ENCODE measurements at regions not wholly inside any gene's neighbourhood (a gene's known extent, or its start where the extent isn't known, plus 50 kb on each side); places are given as distances from the start of the nearest gene placed in this dataset.
"Not testable (repeated sequence)": the region's sequence is repeated elsewhere in the genome, so short reads cannot be mapped to it uniquely, and the experiment has no call there.

DNA sequence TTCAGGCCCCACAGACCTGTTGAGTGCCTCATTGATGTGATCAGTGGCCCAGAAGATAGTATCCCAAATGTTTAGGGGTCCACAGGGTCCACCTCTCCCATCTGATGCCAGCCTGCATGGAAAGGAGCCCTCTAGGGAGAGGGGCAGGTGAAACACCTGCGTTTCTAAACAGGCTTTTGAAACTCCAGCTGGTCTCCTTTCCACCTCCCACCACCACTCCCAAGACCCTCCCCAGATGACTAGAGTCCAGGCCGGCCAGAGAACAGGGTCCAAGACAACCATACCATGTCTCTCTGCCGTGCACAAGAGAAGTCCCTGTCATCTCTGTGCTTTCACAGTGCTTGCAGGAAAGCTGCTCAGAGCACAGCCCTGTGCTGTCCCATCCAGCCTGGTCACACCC is 105.0 kb upstream of the NANOS1 start:
- Mint-ChIP-seq H3K4me3 (no peak overlapping the region), H3K27ac (no peak overlapping the region), H3K27me3 (peaks cover 15% of the 10 kb centered on the region), H3K9me3 (peaks cover 3% of the 10 kb centered on the region), H3K36me3 (ENCODE audit: low read depth) (no peaks in the 10 kb centered on the region), H3K4me1 (no peaks in the 10 kb centered on the region)
- intact Hi-C loops (cut with micrococcal nuclease), result no loop called here
- no peak for DNase-seq

DNA sequence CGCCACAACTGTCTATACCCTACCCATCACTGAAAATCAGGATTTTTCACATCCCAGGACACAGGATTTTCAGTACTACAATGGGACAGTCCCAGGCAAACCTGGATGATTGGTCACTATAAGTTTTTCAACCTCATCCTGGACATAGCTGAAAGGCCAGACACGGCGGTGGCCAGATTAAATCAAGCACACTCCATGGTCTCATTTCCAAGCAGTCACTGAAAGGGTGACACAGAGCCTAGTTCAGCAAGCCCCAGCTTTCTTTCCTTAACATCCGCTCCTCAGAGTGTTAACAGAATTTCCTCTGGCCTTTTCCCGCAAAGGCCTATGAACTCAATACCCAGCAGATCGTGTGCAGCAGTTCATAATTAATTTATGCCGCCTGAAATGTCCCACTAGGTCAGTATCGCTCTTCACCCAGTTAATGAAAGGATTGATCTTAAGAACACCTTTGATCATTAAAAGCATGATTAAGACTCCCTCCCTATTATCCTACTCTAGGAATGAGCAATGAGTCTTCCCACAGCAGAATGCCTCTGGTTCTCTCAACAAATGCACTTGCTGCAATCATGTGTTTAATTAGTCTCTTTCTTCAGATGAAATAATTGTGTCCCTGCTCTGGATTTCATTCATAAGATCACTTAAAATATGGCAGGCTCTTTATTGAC is 104.0 kb upstream of the NANOS1 start:
- DNase-seq, result no peak
- Mint-ChIP-seq H3K36me3 (ENCODE audit: low read depth) (no peaks in the 10 kb centered on the region), H3K4me3 (no peak overlapping the region), H3K4me1 (peaks cover 2% of the 10 kb centered on the region), H3K27ac (no peak overlapping the region), H3K9me3 (peaks cover 8% of the 10 kb centered on the region), H3K27me3 (peaks cover 15% of the 10 kb centered on the region)
- intact Hi-C loops (cut with micrococcal nuclease), result no loop called here

DNA sequence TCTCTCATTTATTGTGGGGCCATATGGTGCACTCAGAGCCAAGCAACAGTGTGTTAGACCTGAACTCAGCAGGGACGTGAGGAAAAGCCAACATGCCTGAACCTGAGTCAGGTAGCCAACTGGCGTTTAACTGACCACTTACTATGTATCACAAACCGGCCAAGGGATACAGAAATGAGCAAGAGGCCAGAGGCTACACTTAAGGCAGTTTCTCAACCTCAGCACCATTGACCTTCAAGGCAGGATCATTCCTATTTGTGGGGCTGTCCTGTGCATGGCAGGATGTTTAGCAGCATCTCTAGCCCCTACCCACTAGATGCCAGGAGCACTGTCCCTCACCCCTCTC is 103.5 kb upstream of the NANOS1 start:
- Mint-ChIP-seq H3K4me1 (peaks cover 2% of the 10 kb centered on the region), H3K4me3 (no peak overlapping the region), H3K36me3 (ENCODE audit: low read depth) (no peaks in the 10 kb centered on the region), H3K9me3 (peaks cover 13% of the 10 kb centered on the region), H3K27me3 (peaks cover 15% of the 10 kb centered on the region), H3K27ac (no peak overlapping the region)
- intact Hi-C loops (cut with micrococcal nuclease), result no loop called here
- DNase-seq, result no peak

DNA sequence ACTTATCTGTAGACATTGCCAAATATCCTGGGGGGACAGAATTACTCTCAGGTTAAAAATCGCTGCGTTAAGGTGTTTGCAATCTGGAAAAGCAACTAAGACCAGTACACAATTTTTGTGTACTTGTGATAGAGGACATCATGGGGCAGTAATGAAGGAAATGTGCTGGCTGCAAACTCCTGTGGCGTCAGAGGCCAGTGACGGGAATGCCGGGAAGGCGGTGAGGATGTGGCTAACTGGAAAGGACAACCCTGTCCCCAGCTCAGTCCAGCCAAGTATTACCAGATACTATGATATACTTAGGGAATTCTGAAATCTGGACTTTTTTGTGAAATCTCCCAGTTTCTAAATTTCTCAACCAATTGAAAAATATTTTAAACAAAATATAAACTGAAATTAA is 103.1 kb upstream of the NANOS1 start:
- Mint-ChIP-seq H3K4me1 (peaks cover 2% of the 10 kb centered on the region), H3K27ac (no peak overlapping the region), H3K27me3 (peaks cover 15% of the 10 kb centered on the region), H3K36me3 (ENCODE audit: low read depth) (no peaks in the 10 kb centered on the region), H3K9me3 (peaks cover 17% of the 10 kb centered on the region), H3K4me3 (no peak overlapping the region)
- DNase-seq, result no peak
- intact Hi-C loops (cut with micrococcal nuclease), result no loop called here

DNA sequence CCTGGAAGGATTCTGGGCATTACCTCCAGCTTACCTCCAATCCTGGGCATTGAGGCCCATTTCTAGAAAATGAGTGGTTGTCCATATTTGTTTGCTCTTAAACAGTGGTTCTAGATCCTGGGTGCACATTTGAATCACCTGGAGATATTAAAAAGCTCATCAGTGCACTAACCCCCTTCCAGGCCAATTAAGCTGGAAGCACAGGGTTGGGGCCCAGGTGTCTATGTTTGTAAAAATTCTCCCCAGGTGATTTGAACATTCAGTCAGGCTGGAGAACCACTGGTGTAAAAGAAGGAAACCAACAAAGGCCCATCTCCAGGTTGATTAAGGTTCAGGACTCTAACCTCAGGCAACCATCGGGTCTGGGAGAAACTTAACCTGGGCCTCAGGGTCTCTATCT is 102.6 kb upstream of the NANOS1 start:
- H3K36me3 Mint-ChIP-seq (ENCODE audit: low read depth), result no peaks in the 10 kb centered on the region
- H3K4me1 Mint-ChIP-seq, result peaks cover 2% of the 10 kb centered on the region
- peaks cover 21% of the 10 kb centered on the region for H3K9me3 Mint-ChIP-seq
- H3K27ac Mint-ChIP-seq, result no peak overlapping the region
- intact Hi-C loops (cut with micrococcal nuclease), result no loop called here
- H3K27me3 Mint-ChIP-seq, result peaks cover 14% of the 10 kb centered on the region
- DNase-seq, result no peak
- H3K4me3 Mint-ChIP-seq, result no peak overlapping the region

DNA sequence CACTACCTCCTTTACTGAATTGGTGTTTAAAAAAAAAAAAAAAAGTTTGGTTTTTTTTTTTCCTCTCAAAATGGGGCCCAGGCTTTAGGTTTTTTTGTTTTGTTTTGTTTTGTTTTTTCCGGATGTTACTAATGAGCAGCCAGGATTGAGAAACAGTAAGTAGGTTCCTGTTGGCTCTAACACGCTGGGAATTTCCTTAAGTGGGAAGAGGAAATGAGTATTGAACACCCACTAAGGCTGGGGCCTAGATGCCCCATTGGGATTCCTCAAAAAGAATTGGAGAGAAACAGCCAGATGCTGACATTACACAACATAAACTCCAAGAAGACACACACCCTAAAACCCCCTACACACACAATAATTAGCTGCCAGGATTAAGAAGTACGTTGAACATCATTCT is 102.2 kb upstream of the NANOS1 start:
- no peak for DNase-seq
- intact Hi-C loops (cut with micrococcal nuclease), result no loop called here
- H3K27me3 Mint-ChIP-seq, result peaks cover 11% of the 10 kb centered on the region
- H3K27ac Mint-ChIP-seq, result no peak overlapping the region
- H3K36me3 Mint-ChIP-seq (ENCODE audit: low read depth), result no peaks in the 10 kb centered on the region
- H3K9me3 Mint-ChIP-seq, result peaks cover 25% of the 10 kb centered on the region
- H3K4me1 Mint-ChIP-seq, result peaks cover 2% of the 10 kb centered on the region
- H3K4me3 Mint-ChIP-seq, result no peak overlapping the region

DNA sequence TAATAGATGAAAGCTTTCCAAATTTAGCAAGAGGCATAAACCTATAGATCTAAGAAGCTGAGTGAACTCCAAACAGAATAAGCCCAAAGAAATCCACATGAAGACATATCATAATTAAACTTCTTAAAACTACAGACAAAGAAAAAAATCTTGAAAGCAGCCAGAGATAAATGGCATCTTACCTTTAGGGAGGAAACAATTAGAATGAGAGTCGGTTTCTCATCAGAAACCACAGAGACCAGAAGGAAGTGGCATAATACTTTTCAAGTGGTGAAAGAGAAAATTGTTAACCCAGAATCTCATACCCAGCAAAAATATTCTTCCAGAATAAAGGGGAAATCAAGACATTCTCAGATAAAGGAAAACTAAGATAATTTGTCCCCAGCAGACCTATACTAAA is 98.9 kb upstream of the NANOS1 start:
- Mint-ChIP-seq H3K4me3 (no peak overlapping the region), H3K9me3 (peaks cover 41% of the 10 kb centered on the region), H3K27me3 (peaks cover 26% of the 10 kb centered on the region), H3K4me1 (peaks cover 2% of the 10 kb centered on the region), H3K27ac (no peak overlapping the region), H3K36me3 (ENCODE audit: low read depth) (no peaks in the 10 kb centered on the region)
- DNase-seq, result no peak
- intact Hi-C loops (cut with micrococcal nuclease), result no loop called here

DNA sequence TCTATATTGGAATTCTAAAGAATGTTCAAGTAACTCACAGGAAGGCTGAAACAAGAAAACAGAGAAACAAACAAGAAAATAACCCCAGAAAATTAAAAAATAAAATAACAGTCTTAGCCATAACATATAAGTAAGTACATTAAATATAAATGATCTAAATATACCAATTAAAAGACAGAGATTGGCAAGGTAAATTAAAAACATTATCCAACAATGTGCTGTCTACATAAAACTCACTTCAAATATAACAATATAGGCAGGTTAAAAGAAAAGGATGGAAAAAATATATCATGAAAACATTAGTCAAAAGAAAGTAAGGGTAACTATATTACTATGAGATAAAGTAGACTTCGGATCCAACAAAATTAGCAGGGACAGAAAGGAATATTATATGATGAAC is 98.1 kb upstream of the NANOS1 start:
- peaks cover 2% of the 10 kb centered on the region for H3K4me1 Mint-ChIP-seq
- DNase-seq, result no peak
- no peak overlapping the region for H3K27ac Mint-ChIP-seq
- H3K36me3 Mint-ChIP-seq (ENCODE audit: low read depth), result no peaks in the 10 kb centered on the region
- peaks cover 31% of the 10 kb centered on the region for H3K27me3 Mint-ChIP-seq
- H3K4me3 Mint-ChIP-seq, result no peak overlapping the region
- intact Hi-C loops (cut with micrococcal nuclease), result no loop called here
- H3K9me3 Mint-ChIP-seq, result peaks cover 41% of the 10 kb centered on the region

DNA sequence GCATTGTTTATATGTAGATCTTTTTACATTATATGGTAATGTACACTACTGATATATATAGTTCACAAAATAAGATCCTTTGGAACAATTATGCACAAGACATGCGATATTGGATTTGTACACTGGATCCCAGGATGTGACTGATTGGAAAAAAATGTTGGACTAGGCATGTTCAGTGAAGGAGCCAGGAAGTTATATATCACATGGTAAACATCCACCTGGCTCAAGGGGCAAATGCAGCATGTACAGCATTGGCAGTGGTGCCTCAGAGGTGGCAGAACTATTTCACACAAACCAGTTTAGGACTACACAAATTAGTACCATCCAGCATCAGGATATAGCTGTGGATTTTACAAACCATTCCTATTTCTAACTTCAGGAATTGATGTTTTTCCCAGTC is 97.4 kb upstream of the NANOS1 start:
- DNase-seq; H3K4me3 Mint-ChIP-seq; H3K36me3 Mint-ChIP-seq (ENCODE audit: low read depth); H3K4me1 Mint-ChIP-seq; intact Hi-C loops (cut with micrococcal nuclease); H3K27ac Mint-ChIP-seq: not testable (repeated sequence)
- H3K9me3 Mint-ChIP-seq, result peaks cover 41% of the 10 kb centered on the region
- H3K27me3 Mint-ChIP-seq, result peaks cover 35% of the 10 kb centered on the region

DNA sequence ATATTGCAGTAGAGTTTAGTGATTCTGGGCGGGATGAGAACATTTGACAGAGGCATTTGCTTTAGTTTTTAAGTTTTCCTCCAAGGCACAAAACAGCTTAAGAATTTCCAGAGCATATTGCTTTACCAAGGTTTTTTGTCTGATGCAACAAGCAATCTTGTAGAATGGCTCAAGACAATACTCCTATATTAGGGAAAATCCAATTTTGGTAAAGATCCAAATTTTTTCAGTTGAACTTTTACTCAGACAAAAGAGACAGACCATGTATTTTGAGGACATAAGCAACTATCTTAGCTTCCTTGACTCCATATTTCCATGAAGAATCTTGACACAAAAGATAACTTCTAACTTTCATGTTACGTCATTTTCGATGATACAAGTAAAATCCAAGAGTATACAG is 92.3 kb upstream of the NANOS1 start:
- H3K27me3 Mint-ChIP-seq, result peaks cover 37% of the 10 kb centered on the region
- DNase-seq, result no peak
- peaks cover 22% of the 10 kb centered on the region for H3K9me3 Mint-ChIP-seq
- intact Hi-C loops (cut with micrococcal nuclease), result no loop called here
- no peak overlapping the region for H3K27ac Mint-ChIP-seq
- no peak overlapping the region for H3K4me3 Mint-ChIP-seq
- H3K36me3 Mint-ChIP-seq (ENCODE audit: low read depth), result no peaks in the 10 kb centered on the region
- no peaks in the 10 kb centered on the region for H3K4me1 Mint-ChIP-seq

DNA sequence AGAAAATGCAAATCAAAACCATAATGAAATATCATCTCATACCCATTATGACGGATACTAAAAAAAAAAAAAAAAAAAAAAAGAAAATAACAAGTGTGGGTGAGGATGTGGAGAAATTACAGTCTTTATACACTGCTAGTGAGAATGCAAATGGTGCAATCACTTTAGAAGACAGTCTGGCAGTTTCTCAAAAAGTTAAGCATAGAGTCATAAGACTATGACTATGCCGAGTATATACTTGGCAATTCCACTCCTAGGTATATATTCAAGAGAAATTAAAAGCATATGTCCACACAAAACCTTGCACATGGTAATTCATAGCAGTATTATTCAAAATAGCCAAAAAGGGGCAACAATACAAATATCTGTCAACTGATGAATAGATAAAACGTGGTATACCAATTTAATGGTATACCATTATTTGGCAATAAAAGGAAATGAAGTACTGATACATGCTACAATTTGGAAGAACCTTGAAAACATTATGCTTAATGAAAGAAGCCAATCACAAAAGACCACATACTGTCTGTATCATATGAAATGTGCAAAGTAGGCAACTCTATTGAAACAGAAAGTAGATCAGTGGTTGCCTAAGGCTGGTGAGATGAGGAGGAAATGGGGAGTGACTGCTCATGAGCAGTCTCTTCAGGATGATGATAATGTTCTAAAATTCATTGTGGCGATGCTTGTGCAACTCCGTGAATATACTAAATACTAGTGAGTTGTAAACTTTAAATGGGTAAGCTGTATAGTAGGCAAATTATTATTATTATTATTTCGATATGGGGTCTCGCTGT is 90.1 kb upstream of the NANOS1 start:
- Mint-ChIP-seq H3K4me3 (no peak overlapping the region), H3K4me1 (no peaks in the 10 kb centered on the region), H3K9me3 (peaks cover 6% of the 10 kb centered on the region), H3K27ac (no peak overlapping the region), H3K27me3 (peaks cover 27% of the 10 kb centered on the region), H3K36me3 (ENCODE audit: low read depth) (no peaks in the 10 kb centered on the region)
- no peak for DNase-seq
- intact Hi-C loops (cut with micrococcal nuclease), result no loop called here

DNA sequence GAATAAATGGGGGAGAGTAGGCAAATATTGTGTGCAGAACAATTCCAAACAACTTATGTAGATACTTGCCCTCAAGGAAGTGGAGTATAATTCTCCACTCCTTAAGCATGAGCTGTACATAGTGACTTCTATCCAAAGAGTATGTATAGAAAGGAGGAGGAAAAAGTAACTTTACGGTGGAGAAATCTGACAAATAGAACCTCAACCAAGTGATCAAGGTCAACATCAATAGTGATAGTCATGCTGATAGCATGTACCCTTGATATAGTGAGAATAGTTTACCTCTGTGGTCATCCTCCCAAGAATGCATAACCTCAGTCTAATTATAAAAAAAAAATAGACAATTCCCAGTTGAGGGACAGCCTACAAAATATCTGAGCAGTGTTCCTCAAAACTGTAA is 89.1 kb upstream of the NANOS1 start:
- no peak for DNase-seq
- Mint-ChIP-seq H3K27ac (no peak overlapping the region), H3K27me3 (peaks cover 21% of the 10 kb centered on the region), H3K36me3 (ENCODE audit: low read depth) (no peaks in the 10 kb centered on the region), H3K4me3 (no peak overlapping the region), H3K4me1 (no peaks in the 10 kb centered on the region), H3K9me3 (peaks cover 6% of the 10 kb centered on the region)
- intact Hi-C loops (cut with micrococcal nuclease), result no loop called here

DNA sequence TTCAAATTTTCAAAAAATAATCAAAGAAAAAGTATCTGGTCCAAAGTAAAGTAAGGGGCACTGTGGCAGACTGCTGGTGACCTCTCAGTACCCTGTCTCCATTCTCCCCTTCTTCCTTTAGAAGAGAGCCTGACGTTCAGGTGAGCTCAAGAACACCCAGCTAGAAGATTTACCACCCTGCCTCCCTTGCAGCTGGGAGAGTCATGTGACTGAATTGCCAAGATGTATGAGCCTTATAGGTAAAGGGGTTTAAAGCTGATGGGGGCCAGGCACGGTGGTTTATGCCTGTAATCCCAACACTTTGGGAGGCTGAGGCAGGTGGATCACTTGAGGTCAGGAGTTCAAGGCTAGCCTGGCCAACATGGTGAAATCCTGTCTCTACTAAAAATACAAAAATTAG is 86.3 kb upstream of the NANOS1 start:
- intact Hi-C loops (cut with micrococcal nuclease), result no loop called here
- H3K36me3 Mint-ChIP-seq (ENCODE audit: low read depth), result no peaks in the 10 kb centered on the region
- H3K27ac Mint-ChIP-seq, result no peak overlapping the region
- H3K4me3 Mint-ChIP-seq, result no peak overlapping the region
- peaks cover 1% of the 10 kb centered on the region for H3K4me1 Mint-ChIP-seq
- H3K27me3 Mint-ChIP-seq, result peaks cover 7% of the 10 kb centered on the region
- peaks cover 6% of the 10 kb centered on the region for H3K9me3 Mint-ChIP-seq
- no peak for DNase-seq

DNA sequence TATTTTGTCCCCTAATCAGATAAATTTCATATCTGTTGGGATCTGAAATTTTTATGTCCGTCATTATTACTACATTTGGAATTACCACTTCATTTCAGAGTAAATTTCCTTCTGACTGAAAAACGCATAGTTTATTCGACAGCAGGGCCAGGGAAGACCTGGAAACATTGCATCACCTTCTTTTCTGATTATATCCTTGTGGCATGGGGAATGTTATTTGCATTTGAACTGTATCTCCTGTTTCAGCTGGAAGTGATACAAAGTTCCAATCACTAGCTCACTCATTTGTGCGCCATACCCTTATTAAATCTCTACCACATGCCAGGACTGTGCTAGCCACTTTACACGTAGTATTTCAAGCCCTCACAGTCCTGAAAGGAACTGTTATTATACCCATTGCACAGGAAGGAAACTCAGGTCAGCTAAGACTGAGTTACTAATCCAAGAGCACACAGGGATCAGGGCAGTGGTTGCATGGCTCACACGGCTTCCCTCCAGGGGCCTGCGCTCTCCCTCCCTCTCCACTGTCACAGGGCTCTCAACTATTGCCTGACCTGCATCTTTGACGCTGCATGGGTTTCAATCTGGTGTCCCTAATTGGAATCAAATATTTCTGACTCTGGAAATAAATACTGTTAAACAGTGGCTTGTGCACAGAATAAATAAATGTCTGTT is 84.4 kb upstream of the NANOS1 start:
- Mint-ChIP-seq H3K4me3 (no peak overlapping the region), H3K4me1 (peaks cover 1% of the 10 kb centered on the region), H3K9me3 (peaks cover 6% of the 10 kb centered on the region), H3K36me3 (ENCODE audit: low read depth) (no peaks in the 10 kb centered on the region), H3K27ac (no peak overlapping the region), H3K27me3 (peaks cover 6% of the 10 kb centered on the region)
- intact Hi-C loops (cut with micrococcal nuclease), result no loop called here
- no peak for DNase-seq
